Neutrophil (primary cell): ENCODE measurements at regions not wholly inside any gene's neighbourhood (a gene's known extent, or its start where the extent isn't known, plus 50 kb on each side); places are given as distances from the start of the nearest gene placed in this dataset.

Experiments
- H3K27ac ChIP-seq: fragments of 200-600 bp; sonication (generic); 2 replicates; pipeline ENCODE4 v1.5.1; 2016; ENCODE audit warnings: mild to moderate bottlenecking, moderate library complexity
- H3K27me3 ChIP-seq: fragments of 200-600 bp; sonication (generic); 2 replicates; pipeline ENCODE4 v1.6.0; 2016; ENCODE audit warnings: mild to moderate bottlenecking
- H3K36me3 ChIP-seq: fragments of 200-600 bp; sonication (generic); 2 replicates; pipeline ENCODE4 v1.5.1; 2017
- H3K4me1 ChIP-seq, 2 experiments: fragments of 200-600 bp in 1 of 2; sonication (generic) in 1 of 2; 1 replicate in 1 of 2; 2 replicates in 1 of 2; pipeline versions ENCODE4 v1.5.1 to v1.6.1; 2013 to 2016; ENCODE audit warnings: low read depth in 1 of 2, low read length in 1 of 2, mild to moderate bottlenecking in 1 of 2, moderate library complexity in 1 of 2; ENCODE audit not compliant: control insufficient read depth in 1 of 2, insufficient read depth in 1 of 2
- H3K4me3 ChIP-seq, 2 experiments: fragments of 200-600 bp in 1 of 2; sonication (generic) in 1 of 2; 1 replicate in 1 of 2; 2 replicates in 1 of 2; pipeline ENCODE4 v1.5.1; 2013 to 2016; ENCODE audit warnings: low read depth in 1 of 2, low read length in 1 of 2, mild to moderate bottlenecking in 1 of 2, moderate library complexity in 1 of 2
- H3K9me3 ChIP-seq: fragments of 200-600 bp; sonication (generic); 2 replicates; pipeline ENCODE4 v1.5.1; 2016
- CTCF ChIP-seq: fragments of 200-600 bp; sonication (generic); IDR thresholded peaks from 2 replicates; pipeline ENCODE4 v1.5.1; 2016; ENCODE audit warnings: antibody characterized with exemption

DNA sequence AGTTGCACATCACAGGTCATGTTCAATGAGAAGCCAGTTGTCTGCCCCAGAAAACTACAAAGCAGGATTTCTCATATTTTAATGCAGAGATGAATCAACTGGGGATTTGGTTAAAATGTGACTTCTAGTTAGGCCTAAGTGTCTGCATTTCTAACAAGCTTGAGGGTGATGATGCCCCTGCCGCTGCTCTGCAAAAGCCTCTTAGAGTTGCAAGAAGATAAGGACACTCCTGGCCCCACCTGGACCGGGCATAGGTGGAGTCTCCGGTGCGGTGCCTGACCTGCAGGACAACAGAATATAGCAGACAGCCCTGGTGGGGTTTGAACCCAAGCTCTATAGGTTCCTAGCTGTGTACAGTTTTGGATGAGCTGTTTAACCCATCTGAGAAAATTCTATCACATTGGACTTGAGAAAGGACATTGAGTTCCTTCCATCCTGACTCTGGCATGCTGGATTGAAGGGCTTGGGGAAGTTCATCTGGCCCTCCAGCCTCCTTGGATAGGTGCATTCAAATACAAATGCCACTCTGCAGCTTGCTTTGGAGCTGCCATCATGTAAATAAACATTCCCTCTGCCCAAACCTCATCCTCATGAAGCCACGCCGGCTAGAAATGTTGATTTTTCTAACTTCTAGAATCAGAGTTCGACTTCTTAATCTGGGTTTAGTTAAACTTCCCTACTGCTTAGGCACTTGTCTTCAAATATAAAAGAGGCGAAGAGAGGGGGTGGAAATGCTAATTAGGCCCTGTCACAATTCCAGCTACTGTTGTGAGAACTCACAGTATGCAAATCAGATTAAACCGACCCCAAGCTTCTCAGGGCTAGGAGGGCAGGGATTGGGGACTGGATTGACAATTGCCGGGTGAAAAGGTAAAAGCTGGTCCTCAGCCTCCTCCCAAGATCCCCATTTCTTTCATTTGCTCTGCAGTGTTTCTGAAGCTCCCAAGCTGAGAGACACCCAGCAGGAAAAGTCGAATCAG is 1225.6 kb downstream of the VRK1 start:
- no peak overlapping the region for H3K4me3 ChIP-seq
- no peak overlapping the region for H3K27ac ChIP-seq
- H3K27me3 ChIP-seq: no peaks in the 10 kb centered on the region
- H3K9me3 ChIP-seq: no peaks in the 10 kb centered on the region
- TF ChIP-seq CTCF: no peak
- H3K36me3 ChIP-seq: no peaks in the 10 kb centered on the region
- no peaks in the 10 kb centered on the region for H3K4me1 ChIP-seq

GRCh38 chr14:98028162-98028561 is 1231.0 kb downstream of the VRK1 start:
- H3K27ac ChIP-seq: no peak overlapping the region
- no peak for TF ChIP-seq CTCF

DNA sequence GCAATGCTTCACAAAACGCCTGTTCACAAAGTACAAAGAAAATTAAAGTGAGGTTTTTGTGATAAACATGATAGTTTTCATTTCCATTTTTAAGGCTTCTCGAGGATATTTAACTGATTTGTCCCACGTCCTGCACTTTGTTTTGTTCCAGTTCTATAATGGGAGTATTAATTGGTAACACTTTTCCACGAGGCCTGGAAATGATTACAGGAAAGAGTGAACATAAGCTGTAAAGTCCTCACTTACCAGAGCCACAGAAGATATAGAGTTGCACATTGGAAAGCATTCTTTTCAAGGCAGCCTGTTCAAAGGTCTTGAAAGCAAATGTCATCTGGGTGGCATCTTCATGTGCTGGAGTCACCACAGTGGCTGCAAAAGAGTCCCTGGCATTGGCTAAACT is 1236.6 kb downstream of the BCL11B start:
- Histone ChIP-seq H3K36me3 (no peaks in the 10 kb centered on the region), H3K27me3 (no peaks in the 10 kb centered on the region), H3K4me3 (no peak overlapping the region), H3K9me3 (no peaks in the 10 kb centered on the region), H3K27ac (no peak overlapping the region), H3K4me1 (no peaks in the 10 kb centered on the region)
- TF ChIP-seq CTCF: no peak

More at GRCh38 chr14:98028162-98028561, 1231.0 kb downstream of the VRK1 start:
- no peak overlapping the region for H3K4me3 ChIP-seq
- no peaks in the 10 kb centered on the region for H3K4me1 ChIP-seq
- no peaks in the 10 kb centered on the region for H3K36me3 ChIP-seq
- H3K27me3 ChIP-seq: no peaks in the 10 kb centered on the region
- H3K9me3 ChIP-seq: no peaks in the 10 kb centered on the region

GRCh38 chr14:98037831-98038230 is 1234.2 kb downstream of the BCL11B start:
- Histone ChIP-seq H3K4me1 (no peaks in the 10 kb centered on the region), H3K9me3 (no peaks in the 10 kb centered on the region), H3K36me3 (no peaks in the 10 kb centered on the region), H3K27ac (no peak overlapping the region), H3K4me3 (no peak overlapping the region), H3K27me3 (no peaks in the 10 kb centered on the region)
- TF ChIP-seq CTCF: no peak

DNA sequence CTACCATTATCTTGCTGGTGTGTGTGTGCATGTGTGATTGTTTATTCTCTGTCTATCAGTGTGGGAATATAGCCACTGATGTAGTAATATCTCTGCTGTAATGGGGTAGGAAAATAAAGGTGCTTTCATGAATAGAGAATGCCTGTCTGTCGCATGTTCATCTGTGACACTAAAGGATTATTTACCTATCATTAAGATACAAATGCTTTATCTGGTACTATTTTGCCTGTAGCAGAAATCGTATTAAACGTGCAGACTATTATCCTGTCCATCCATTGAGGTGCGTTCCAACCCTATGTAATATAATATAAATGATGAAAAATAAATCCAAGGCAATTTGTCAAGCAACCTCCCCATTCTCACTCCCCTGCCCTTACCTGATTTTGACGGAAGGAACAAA is 1215.1 kb downstream of the BCL11B start:
- Histone ChIP-seq H3K4me1 (no peaks in the 10 kb centered on the region), H3K9me3 (no peaks in the 10 kb centered on the region), H3K27me3 (no peaks in the 10 kb centered on the region), H3K4me3 (no peak overlapping the region), H3K27ac (no peak overlapping the region), H3K36me3 (no peaks in the 10 kb centered on the region)
- TF ChIP-seq CTCF: no peak
